WTC11 (cell line): ENCODE measurements at regions not wholly inside any gene's neighbourhood (a gene's known extent, or its start where the extent isn't known, plus 50 kb on each side); places are given as distances from the start of the nearest gene placed in this dataset.

Experiments used
- ATAC-seq: fragments of 200-7000 bp; cut with Tn5 transposase; 2 replicates; pipeline ENCODE4 v1.10.0; 2021; ENCODE audit warnings: mild to moderate bottlenecking, moderate library complexity
- CTCF ChIA-PET: fragments of 300-600 bp; sonication (Branson Sonifier 250); formaldehyde crosslinking; loops from one replicate; lab custom pipeline; 2021; ENCODE audit warnings: antibody characterized with exemption; lab: Charles Lee
- POLR2A ChIA-PET: fragments of 350-600 bp; sonication (Branson Sonifier 250); formaldehyde crosslinking; loops from one replicate; lab custom pipeline; 2021; ENCODE audit warnings: antibody characterized with exemption; lab: Charles Lee
- DNase-seq: peaks from one replicate; pipeline ENCODE4 v3.0.0; 2021; ENCODE audit warnings: low spot score
- H3K27ac Mint-ChIP-seq: 2 replicates; pipeline ENCODE4 v1.8.0; 2021; ENCODE audit warnings: mixed read lengths
- H3K27me3 Mint-ChIP-seq: 2 replicates; pipeline ENCODE4 v1.8.0; 2021; ENCODE audit warnings: low read depth, mild to moderate bottlenecking, moderate library complexity, mixed read lengths
- H3K36me3 Mint-ChIP-seq: 2 replicates; pipeline ENCODE4 v1.8.0; 2021; ENCODE audit warnings: mixed read lengths
- H3K4me1 Mint-ChIP-seq: 2 replicates; pipeline ENCODE4 v1.8.0; 2022; ENCODE audit warnings: mixed read lengths
- H3K4me3 Mint-ChIP-seq: 2 replicates; pipeline ENCODE4 v1.8.0; 2021; ENCODE audit warnings: mild to moderate bottlenecking, moderate library complexity, mixed read lengths
- H3K9me3 Mint-ChIP-seq: 2 replicates; pipeline ENCODE4 v1.8.0; 2021; ENCODE audit warnings: mixed read lengths
- CTCF ChIP-seq: fragments of 200-600 bp; IDR thresholded peaks from 2 replicates; pipeline ENCODE4 v1.8.0; 2022; ENCODE audit warnings: antibody characterized with exemption
- ELF4 ChIP-seq: sonication (generic); formaldehyde crosslinking; IDR thresholded peaks from 2 replicates; pipeline ENCODE4 v1.8.1; 2022; ENCODE audit warnings: low read depth, mild to moderate bottlenecking, moderate library complexity, missing genetic modification reagents
- EMX1 ChIP-seq: fragments of 250-450 bp; sonication (Bioruptor Pico); IDR thresholded peaks from 2 replicates; pipeline ENCODE4 v1.8.0; 2021; ENCODE audit warnings: mild to moderate bottlenecking
- ETV6 ChIP-seq: sonication (generic); formaldehyde crosslinking; IDR thresholded peaks from 2 replicates; pipeline ENCODE4 v1.8.1; 2022; ENCODE audit warnings: mild to moderate bottlenecking, missing genetic modification reagents
- FOXJ3 ChIP-seq: sonication (generic); formaldehyde crosslinking; IDR thresholded peaks from 2 replicates; pipeline ENCODE4 v1.9.0; 2021; ENCODE audit warnings: missing genetic modification reagents, mild to moderate bottlenecking, borderline replicate concordance
- GABPB1 ChIP-seq: sonication (generic); formaldehyde crosslinking; IDR thresholded peaks from 2 replicates; pipeline ENCODE4 v1.8.1; 2023; ENCODE audit warnings: mild to moderate bottlenecking, missing genetic modification reagents
- GRHL2 ChIP-seq: fragments of 250-450 bp; sonication (Bioruptor Pico); IDR thresholded peaks from 2 replicates; pipeline ENCODE4 v1.8.0; 2022; ENCODE audit warnings: mild to moderate bottlenecking, moderate library complexity; ENCODE audit not compliant: insufficient replicate concordance, severe bottlenecking
- HMGA2 ChIP-seq: fragments of 250-450 bp; sonication (Bioruptor Pico); IDR thresholded peaks from 2 replicates; pipeline ENCODE4 v1.4.0; 2021; ENCODE audit warnings: mild to moderate bottlenecking, moderate library complexity
- IRF2 ChIP-seq: sonication (generic); formaldehyde crosslinking; IDR thresholded peaks from 2 replicates; pipeline ENCODE4 v1.8.0; 2022; ENCODE audit warnings: low read depth, missing genetic modification reagents, borderline replicate concordance
- JUN ChIP-seq: sonication (generic); formaldehyde crosslinking; IDR thresholded peaks from 2 replicates; pipeline ENCODE4 v1.8.0; 2023; ENCODE audit warnings: mild to moderate bottlenecking, missing genetic modification reagents
- KAT7 ChIP-seq: sonication (generic); formaldehyde crosslinking; IDR thresholded peaks from 2 replicates; pipeline ENCODE4 v1.8.1; 2023; ENCODE audit warnings: missing genetic modification reagents, mild to moderate bottlenecking, borderline replicate concordance
- NFATC4 ChIP-seq: fragments of 250-450 bp; sonication (Bioruptor Pico); IDR thresholded peaks from 2 replicates; pipeline ENCODE4 v1.9.0; 2021; ENCODE audit warnings: mild to moderate bottlenecking
- OVOL2 ChIP-seq: fragments of 250-450 bp; sonication (Bioruptor Pico); IDR thresholded peaks from 2 replicates; pipeline ENCODE4 v1.9.0; 2021; ENCODE audit warnings: mild to moderate bottlenecking, borderline replicate concordance
- SMAD3 ChIP-seq: sonication (generic); formaldehyde crosslinking; IDR thresholded peaks from 2 replicates; pipeline ENCODE4 v1.8.0; 2022; ENCODE audit warnings: missing genetic modification reagents, mild to moderate bottlenecking, borderline replicate concordance
- SOX15 ChIP-seq: fragments of 250-450 bp; sonication (Bioruptor Pico); IDR thresholded peaks from 2 replicates; pipeline ENCODE4 v1.9.0; 2021; ENCODE audit warnings: mild to moderate bottlenecking
- SP1 ChIP-seq: sonication (generic); formaldehyde crosslinking; conservative IDR thresholded peaks from 2 replicates; pipeline ENCODE4 v1.8.1; 2022; ENCODE audit warnings: missing genetic modification reagents
- TEAD1 ChIP-seq: sonication (generic); formaldehyde crosslinking; IDR thresholded peaks from 2 replicates; pipeline ENCODE4 v1.8.0; 2022; ENCODE audit warnings: mild to moderate bottlenecking, missing genetic modification reagents
- USF1 ChIP-seq: sonication (generic); formaldehyde crosslinking; IDR thresholded peaks from 2 replicates; pipeline ENCODE4 v1.8.0; 2022; ENCODE audit warnings: mild to moderate bottlenecking, missing genetic modification reagents
- ZMAT4 ChIP-seq: fragments of 250-450 bp; sonication (Bioruptor Pico); IDR thresholded peaks from 2 replicates; pipeline ENCODE4 v1.9.0; 2021; ENCODE audit warnings: mild to moderate bottlenecking
- ZNF138 ChIP-seq: sonication (generic); formaldehyde crosslinking; conservative IDR thresholded peaks from 2 replicates; pipeline ENCODE4 v1.8.1; 2022; ENCODE audit warnings: mild to moderate bottlenecking, moderate library complexity, missing genetic modification reagents
- ZNF232 ChIP-seq: sonication (generic); formaldehyde crosslinking; IDR thresholded peaks from 2 replicates; pipeline ENCODE4 v1.8.0; 2022; ENCODE audit warnings: mild to moderate bottlenecking, missing genetic modification reagents
- ZNF263 ChIP-seq: sonication (generic); formaldehyde crosslinking; IDR thresholded peaks from 2 replicates; pipeline ENCODE4 v1.8.1; 2022; ENCODE audit warnings: low read depth, mild to moderate bottlenecking, moderate library complexity, missing genetic modification reagents
- ZNF281 ChIP-seq: sonication (generic); formaldehyde crosslinking; IDR thresholded peaks from 2 replicates; pipeline ENCODE4 v1.8.0; 2023; ENCODE audit warnings: mild to moderate bottlenecking, missing genetic modification reagents
- ZNF396 ChIP-seq: fragments of 250-450 bp; sonication (Bioruptor Pico); IDR thresholded peaks from 2 replicates; pipeline ENCODE4 v1.8.0; 2021; ENCODE audit warnings: mild to moderate bottlenecking, moderate library complexity, borderline replicate concordance
- ZNF423 ChIP-seq: fragments of 250-450 bp; sonication (Bioruptor Pico); IDR thresholded peaks from 2 replicates; pipeline ENCODE4 v2.1.2; 2022; ENCODE audit warnings: mild to moderate bottlenecking, moderate library complexity
- ZSCAN18 ChIP-seq: fragments of 250-450 bp; sonication (Bioruptor Pico); IDR thresholded peaks from 2 replicates; pipeline ENCODE4 v2.1.2; 2022; ENCODE audit warnings: mild to moderate bottlenecking, moderate library complexity
- TF ChIP-seq, protein P1 (sequence below): fragments of 250-450 bp; sonication (Bioruptor Pico); IDR thresholded peaks from 2 replicates; pipeline ENCODE4 v1.9.0; 2021; ENCODE audit warnings: mild to moderate bottlenecking

DNA sequence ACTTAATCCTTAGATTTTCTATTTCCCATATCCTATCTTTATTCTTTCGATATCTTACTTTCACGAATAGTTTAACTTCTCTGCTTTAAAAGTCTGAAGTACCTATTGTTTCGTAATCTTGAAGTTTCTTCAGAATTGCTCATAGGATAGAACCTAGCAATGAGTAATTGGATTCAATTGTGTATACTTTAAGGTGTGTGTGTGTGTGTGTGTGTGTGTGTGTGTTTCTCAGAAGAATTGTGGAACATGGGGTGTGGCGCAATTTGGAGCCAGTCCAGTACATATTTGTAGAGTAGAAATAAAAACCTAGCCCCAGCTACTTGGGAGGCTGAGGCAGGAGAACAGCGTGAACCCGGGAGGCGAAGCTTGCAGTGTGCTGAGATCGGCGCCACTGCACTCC is 897.6 kb downstream of the BCL11A start (continued):
- TF ChIP-seq ZNF423 = no peak
- TF ChIP-seq JUN = no peak

GRCh38 chr2:59654710-59655109 is 898.7 kb downstream of the BCL11A start:
- H3K4me1 Mint-ChIP-seq = peaks cover 15% of the 10 kb centered on the region
- DNase-seq = no peak
- no peak overlapping the region for H3K27ac Mint-ChIP-seq
- H3K27me3 Mint-ChIP-seq = no peaks in the 10 kb centered on the region
- no peak for ATAC-seq
- H3K9me3 Mint-ChIP-seq = no peaks in the 10 kb centered on the region
- no peaks in the 10 kb centered on the region for H3K36me3 Mint-ChIP-seq
- CTCF ChIA-PET = no interaction called here
- no peak for TF ChIP-seq GRHL2 (CRISPR knock-in tag)
- TF ChIP-seq ZNF232 (CRISPR knock-in tag) = no peak
- TF ChIP-seq CTCF = no peak
- TF ChIP-seq TEAD1 (CRISPR knock-in tag) = no peak
- TF ChIP-seq SOX15 (CRISPR knock-in tag) = no peak
- TF ChIP-seq FOXJ3 (CRISPR knock-in tag) = no peak
- TF ChIP-seq ZNF281 = no peak
- POLR2A ChIA-PET = no interaction called here
- no peak overlapping the region for H3K4me3 Mint-ChIP-seq

DNA sequence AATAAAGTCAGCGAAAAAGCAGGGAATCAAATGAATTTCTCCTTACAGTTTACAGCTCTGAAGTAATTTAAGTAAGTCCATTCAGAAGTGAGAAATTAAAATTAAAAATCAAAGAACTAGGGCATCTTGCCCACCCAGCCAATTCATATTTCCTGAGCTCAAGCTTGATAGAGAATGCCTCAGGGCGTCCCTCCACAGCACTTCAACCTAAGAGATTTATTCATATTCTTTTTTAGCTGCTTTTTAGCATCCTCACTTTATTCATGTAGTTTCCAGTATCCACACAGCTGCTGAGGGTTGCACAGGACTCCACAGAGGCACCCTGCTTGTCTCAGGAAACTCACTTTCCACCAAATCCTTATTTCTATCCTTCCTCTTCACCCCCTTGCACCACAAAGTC is 900.3 kb downstream of the BCL11A start:
- ChIA-PET POLR2A (no interaction called here), CTCF (interaction anchor here (0.6 kb wide), 1 partner anchor 897 kb away, joined by 3 read pairs; no protein-coding TSS in a partner anchor)
- Mint-ChIP-seq H3K4me3 (no peak overlapping the region), H3K4me1 (peaks cover 4% of the 10 kb centered on the region; the same call in 1 of the 2 replicates), H3K27ac (no peak overlapping the region), H3K27me3 (no peaks in the 10 kb centered on the region), H3K9me3 (no peaks in the 10 kb centered on the region), H3K36me3 (no peaks in the 10 kb centered on the region)
- TF ChIP-seq ZSCAN18 (no peak), IRF2 (CRISPR knock-in tag) (no peak), ZNF396 (no peak), HMGA2 (CRISPR knock-in tag) (no peak), KAT7 (CRISPR knock-in tag) (no peak), EMX1 (CRISPR knock-in tag) (no peak), JUN (no peak), GABPB1 (CRISPR knock-in tag) (no peak), NFATC4 (CRISPR knock-in tag) (no peak), USF1 (CRISPR knock-in tag) (no peak), OVOL2 (no peak), ZNF263 (CRISPR knock-in tag) (no peak), ZNF138 (no peak), ETV6 (CRISPR knock-in tag) (no peak), SMAD3 (CRISPR knock-in tag) (no peak), ELF4 (CRISPR knock-in tag) (no peak), ZMAT4 (CRISPR knock-in tag) (no peak), SP1 (no peak)
- TF ChIP-seq, protein P1, sequence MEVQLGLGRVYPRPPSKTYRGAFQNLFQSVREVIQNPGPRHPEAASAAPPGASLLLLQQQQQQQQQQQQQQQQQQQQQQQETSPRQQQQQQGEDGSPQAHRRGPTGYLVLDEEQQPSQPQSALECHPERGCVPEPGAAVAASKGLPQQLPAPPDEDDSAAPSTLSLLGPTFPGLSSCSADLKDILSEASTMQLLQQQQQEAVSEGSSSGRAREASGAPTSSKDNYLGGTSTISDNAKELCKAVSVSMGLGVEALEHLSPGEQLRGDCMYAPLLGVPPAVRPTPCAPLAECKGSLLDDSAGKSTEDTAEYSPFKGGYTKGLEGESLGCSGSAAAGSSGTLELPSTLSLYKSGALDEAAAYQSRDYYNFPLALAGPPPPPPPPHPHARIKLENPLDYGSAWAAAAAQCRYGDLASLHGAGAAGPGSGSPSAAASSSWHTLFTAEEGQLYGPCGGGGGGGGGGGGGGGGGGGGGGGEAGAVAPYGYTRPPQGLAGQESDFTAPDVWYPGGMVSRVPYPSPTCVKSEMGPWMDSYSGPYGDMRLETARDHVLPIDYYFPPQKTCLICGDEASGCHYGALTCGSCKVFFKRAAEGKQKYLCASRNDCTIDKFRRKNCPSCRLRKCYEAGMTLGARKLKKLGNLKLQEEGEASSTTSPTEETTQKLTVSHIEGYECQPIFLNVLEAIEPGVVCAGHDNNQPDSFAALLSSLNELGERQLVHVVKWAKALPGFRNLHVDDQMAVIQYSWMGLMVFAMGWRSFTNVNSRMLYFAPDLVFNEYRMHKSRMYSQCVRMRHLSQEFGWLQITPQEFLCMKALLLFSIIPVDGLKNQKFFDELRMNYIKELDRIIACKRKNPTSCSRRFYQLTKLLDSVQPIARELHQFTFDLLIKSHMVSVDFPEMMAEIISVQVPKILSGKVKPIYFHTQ (CRISPR knock-in tag) = no peak
- ATAC-seq (no peak), DNase-seq (no peak)
